GM23248 (cell line): ENCODE measurements at regions not wholly inside any gene's neighbourhood (a gene's known extent, or its start where the extent isn't known, plus 50 kb on each side); places are given as distances from the start of the nearest gene placed in this dataset.

Experiments
- DNase-seq: peaks from one replicate; pipeline ENCODE4 v3.0.0-alpha.2; 2015
- H2AFZ ChIP-seq: fragments of 200-600 bp; sonication (generic); 2 replicates; pipeline ENCODE4 v1.6.1; 2016; ENCODE audit warnings: antibody characterized with exemption
- H3F3A ChIP-seq: fragments of 200-600 bp; sonication (generic); 2 replicates; pipeline ENCODE4 v1.6.1; 2016; ENCODE audit warnings: mild to moderate bottlenecking, antibody characterized with exemption, mixed run types; ENCODE audit not compliant: insufficient read depth
- H3K27ac ChIP-seq: fragments of 200-600 bp; sonication (generic); 2 replicates; pipeline ENCODE4 v1.5.1; 2016; ENCODE audit warnings: mild to moderate bottlenecking
- H3K27me3 ChIP-seq: fragments of 200-600 bp; sonication (generic); replicated peaks from 2 replicates; pipeline ENCODE4 v1.6.1; 2016; ENCODE audit warnings: mild to moderate bottlenecking; ENCODE audit not compliant: insufficient read depth
- H3K36me3 ChIP-seq: fragments of 200-600 bp; sonication (generic); 2 replicates; pipeline ENCODE4 v1.6.1; 2016; ENCODE audit warnings: low read depth, mild to moderate bottlenecking
- H3K4me1 ChIP-seq: fragments of 200-600 bp; sonication (generic); 2 replicates; pipeline ENCODE4 v1.6.1; 2016; ENCODE audit warnings: mild to moderate bottlenecking; ENCODE audit not compliant: insufficient read depth
- H3K4me2 ChIP-seq: fragments of 200-600 bp; sonication (generic); one replicate; pipeline ENCODE4 v1.6.1; 2016; ENCODE audit warnings: mild to moderate bottlenecking; ENCODE audit not compliant: unreplicated experiment
- H3K4me3 ChIP-seq: fragments of 200-600 bp; sonication (generic); 2 replicates; pipeline ENCODE4 v1.5.1; 2016; ENCODE audit warnings: mild to moderate bottlenecking
- H3K79me2 ChIP-seq: fragments of 200-600 bp; sonication (generic); 2 replicates; pipeline ENCODE4 v1.6.1; 2016; ENCODE audit warnings: mild to moderate bottlenecking; ENCODE audit not compliant: insufficient read depth
- H3K9ac ChIP-seq: fragments of 200-600 bp; sonication (generic); 2 replicates; pipeline ENCODE4 v1.6.1; 2016; ENCODE audit warnings: mild to moderate bottlenecking
- H3K9me2 ChIP-seq: fragments of 200-600 bp; sonication (generic); 2 replicates; pipeline ENCODE4 v1.6.1; 2016; ENCODE audit warnings: mixed run types, mild to moderate bottlenecking, moderate library complexity; ENCODE audit not compliant: insufficient read depth
- H3K9me3 ChIP-seq: fragments of 200-600 bp; sonication (generic); one replicate; pipeline ENCODE4 v1.6.1; 2017; ENCODE audit warnings: low read depth
- H4K20me1 ChIP-seq: fragments of 200-600 bp; sonication (generic); 2 replicates; pipeline ENCODE4 v1.6.0; 2016; ENCODE audit not compliant: insufficient read depth
- EZH2 ChIP-seq: fragments of 200-600 bp; sonication (generic); IDR thresholded peaks from 2 replicates; pipeline ENCODE4 v1.6.1; 2018; ENCODE audit warnings: antibody characterized with exemption, mild to moderate bottlenecking; ENCODE audit not compliant: insufficient read depth, poor library complexity, severe bottlenecking
- EZH2phosphoT487 ChIP-seq: fragments of 200-600 bp; sonication (generic); IDR thresholded peaks from 2 replicates; pipeline ENCODE4 v1.6.1; 2018; ENCODE audit warnings: antibody characterized with exemption, moderate library complexity, mild to moderate bottlenecking, low read depth; ENCODE audit not compliant: insufficient read depth
- WGBS, 2 experiments: methylation state at CpG; one replicate each; pipeline ENCODE4 v1.1.6; 2015 to 2017; ENCODE audit warnings: low lambda C conversion rate in 2 of 2, low coverage in 1 of 2; ENCODE audit errors: missing lambda C conversion rate in 2 of 2; 5-methylcytosine and 5-hydroxymethylcytosine counted together
- in situ Hi-C: fragments of 300-500 bp; cut with MboI; formaldehyde crosslinking; loops from 2 replicates; pipeline ENCODE4 v1.15.0; 2020

DNA sequence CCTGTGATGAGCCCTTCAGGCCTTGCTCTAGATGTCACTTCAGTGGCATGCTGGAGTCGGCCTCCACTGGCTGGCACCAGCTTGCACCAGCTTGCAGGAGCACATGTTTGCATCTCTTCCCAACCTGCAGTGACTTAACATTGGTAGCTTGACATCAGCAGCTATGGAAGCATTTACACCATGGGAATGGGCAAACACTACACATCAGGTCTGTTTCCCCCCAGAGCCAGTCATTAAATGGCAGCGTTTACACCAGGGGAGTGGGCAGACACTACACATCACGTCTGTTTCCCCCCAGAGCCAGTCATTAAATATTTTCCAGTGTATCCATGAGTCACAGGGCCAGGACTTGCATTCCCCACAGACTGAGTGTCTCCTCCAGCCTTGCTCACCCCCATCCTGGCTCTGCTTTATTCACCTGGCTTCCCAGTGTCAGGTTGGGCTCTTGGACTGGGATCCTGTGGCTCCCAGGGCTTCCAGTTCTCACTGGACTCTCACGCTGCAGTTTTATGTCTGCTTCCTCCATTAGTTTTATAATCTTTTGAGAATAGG is 51.6 kb upstream of the VRK1 start:
- Histone ChIP-seq H2AFZ (no peak overlapping the region), H3K9me2 (no peaks in the 10 kb centered on the region), H3K27ac (no peak overlapping the region), H3K79me2 (no peaks in the 10 kb centered on the region), H4K20me1 (no peaks in the 10 kb centered on the region), H3K27me3 (peaks cover 14% of the 10 kb centered on the region), H3K4me1 (no peaks in the 10 kb centered on the region), H3K9ac (no peak overlapping the region), H3F3A (no peaks in the 10 kb centered on the region), H3K36me3 (no peaks in the 10 kb centered on the region), H3K4me3 (no peak overlapping the region), H3K9me3 (no peaks in the 10 kb centered on the region), H3K4me2 (no peak overlapping the region)
- in situ Hi-C loops, result loop anchor here (10.0 kb wide), 1 partner anchor 161 kb away; no protein-coding TSS in a partner anchor
- 26 to 38% methylated on average over 4 of the region's 4 CpGs for WGBS, 2 experiments
- TF ChIP-seq EZH2phosphoT487 (no peak), EZH2 (no peak)
- peak; percentile 28 for DNase-seq

DNA sequence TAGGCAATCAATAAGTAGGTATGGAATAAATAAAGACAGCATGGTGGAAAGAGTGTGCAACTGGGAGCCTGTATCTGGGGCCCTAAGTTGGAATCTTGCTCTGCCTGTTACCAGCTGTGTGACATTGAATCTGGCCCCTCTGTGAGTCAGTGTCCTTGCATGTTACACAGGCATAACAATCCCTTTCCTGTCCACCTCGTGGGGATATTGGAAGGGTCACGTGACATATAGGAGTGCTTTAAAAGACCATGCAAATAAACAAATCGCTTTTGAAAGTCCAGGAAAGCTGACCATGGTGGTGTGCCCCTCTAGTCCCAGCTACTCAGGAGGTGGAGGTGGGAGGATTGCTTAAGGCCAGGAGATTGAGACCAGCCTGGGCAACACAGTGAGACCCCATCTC is 51.1 kb upstream of the VRK1 start:
- Histone ChIP-seq H4K20me1 (no peaks in the 10 kb centered on the region), H3K4me2 (no peak overlapping the region), H3K9ac (no peak overlapping the region), H3K9me2 (no peaks in the 10 kb centered on the region), H3K27me3 (peaks cover 11% of the 10 kb centered on the region; the same call in 1 of the 2 replicates), H3K27ac (no peak overlapping the region), H3K4me1 (no peaks in the 10 kb centered on the region), H3K4me3 (no peak overlapping the region), H3K79me2 (no peaks in the 10 kb centered on the region), H3K36me3 (no peaks in the 10 kb centered on the region), H3K9me3 (no peaks in the 10 kb centered on the region), H2AFZ (no peak overlapping the region), H3F3A (no peaks in the 10 kb centered on the region)
- no peak for DNase-seq
- 4% methylated on average over 3 of the region's 3 CpGs for WGBS, 2 experiments
- no peak for TF ChIP-seq EZH2phosphoT487
- no peak for TF ChIP-seq EZH2
- in situ Hi-C loops, result loop anchor here (10.0 kb wide), 1 partner anchor 161 kb away; no protein-coding TSS in a partner anchor

DNA sequence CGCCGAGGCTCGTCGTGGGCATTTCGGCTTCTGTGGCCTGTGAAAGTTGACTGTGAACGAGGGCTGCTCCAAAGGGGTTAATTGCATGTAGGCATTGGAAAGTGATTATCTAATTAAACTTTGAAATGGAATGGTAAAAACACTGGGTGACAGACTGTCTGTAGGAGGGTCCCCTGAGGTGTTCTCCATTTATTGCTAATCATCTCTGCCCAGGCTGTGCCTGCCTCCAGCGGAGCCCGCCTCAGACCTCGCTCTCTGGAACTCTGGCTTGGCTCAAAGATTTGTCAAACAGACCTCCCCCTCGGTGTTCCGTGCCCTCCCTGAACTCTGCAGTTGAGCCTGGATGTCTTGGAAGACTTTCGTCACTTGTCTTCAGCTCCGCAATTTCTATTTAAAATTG is 50.2 kb upstream of the VRK1 start:
- WGBS, 2 experiments, result 63 to 65% methylated on average over 13 of the region's 13 CpGs

More for the DNA sequence above, 50.2 kb upstream of the VRK1 start:
- DNase-seq, result no peak
- no peak for TF ChIP-seq EZH2
- TF ChIP-seq EZH2phosphoT487, result no peak
- Histone ChIP-seq H4K20me1 (no peaks in the 10 kb centered on the region), H3K4me2 (no peak overlapping the region), H2AFZ (no peak overlapping the region), H3K79me2 (no peaks in the 10 kb centered on the region), H3K9ac (no peak overlapping the region), H3K9me3 (no peaks in the 10 kb centered on the region), H3K4me3 (no peak overlapping the region), H3F3A (no peaks in the 10 kb centered on the region), H3K27ac (no peak overlapping the region), H3K36me3 (no peaks in the 10 kb centered on the region), H3K27me3 (peaks cover 11% of the 10 kb centered on the region; the same call in 1 of the 2 replicates), H3K4me1 (no peaks in the 10 kb centered on the region), H3K9me2 (no peaks in the 10 kb centered on the region)
- in situ Hi-C loops, result loop anchor here (10.0 kb wide), 1 partner anchor 162 kb away; no protein-coding TSS in a partner anchor
